ENCODE measurements at regions not wholly inside any gene's neighbourhood (a gene's known extent, or its start where the extent isn't known, plus 50 kb on each side); places are given as distances from the start of the nearest gene placed in this dataset.

DNA sequence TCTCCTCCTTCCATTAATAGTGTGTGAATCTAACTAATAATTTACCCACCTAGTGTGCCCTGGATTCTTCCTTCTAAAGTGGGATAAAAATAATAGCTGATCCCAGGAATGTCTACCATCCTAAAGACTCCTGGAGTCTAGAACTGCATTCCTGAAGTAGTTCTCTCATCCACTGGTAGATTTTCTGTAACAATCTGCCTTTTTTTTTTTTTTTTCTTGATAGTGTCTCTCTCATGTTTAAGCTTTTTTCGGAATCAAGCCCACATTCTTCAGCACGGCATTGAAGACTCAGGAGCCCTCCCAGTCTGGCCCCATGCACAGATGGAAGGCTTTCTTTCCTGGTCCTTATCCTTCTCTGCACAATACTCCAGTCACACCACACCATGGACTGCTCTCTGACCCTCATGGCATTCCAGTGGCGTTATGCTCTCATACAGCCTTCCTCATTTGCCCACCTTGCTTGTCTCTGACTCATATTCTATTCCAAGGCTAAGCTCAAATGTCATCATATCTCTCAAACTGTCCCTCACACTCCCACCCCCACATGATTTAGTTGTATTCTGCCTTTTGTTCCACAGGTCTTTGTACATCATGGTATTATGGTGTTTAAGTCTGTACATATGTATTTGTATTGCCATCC is 68.7 kb upstream of the FRY start:
- no peak for DNase-seq (ENCODE audit: low spot score)

DNA sequence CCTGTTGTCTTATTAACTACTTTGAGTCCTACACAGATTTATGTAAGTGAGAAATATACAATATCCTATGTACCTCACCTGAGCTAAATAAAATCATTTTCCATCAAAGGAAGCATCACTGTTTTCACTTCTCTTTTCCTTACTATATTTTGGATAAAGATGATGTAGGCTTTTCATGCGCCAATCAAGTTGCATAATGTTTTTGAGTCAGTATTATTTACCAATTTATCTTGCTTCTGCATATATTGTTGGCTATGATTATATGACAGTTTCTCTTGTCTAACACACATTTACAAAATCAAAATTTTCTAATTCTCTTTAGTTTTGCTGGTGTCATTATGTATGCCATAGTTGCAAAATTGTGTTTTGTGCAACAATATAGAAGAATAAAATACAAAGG is 67.9 kb upstream of the FRY start:
- no peak for DNase-seq (ENCODE audit: low spot score)

DNA sequence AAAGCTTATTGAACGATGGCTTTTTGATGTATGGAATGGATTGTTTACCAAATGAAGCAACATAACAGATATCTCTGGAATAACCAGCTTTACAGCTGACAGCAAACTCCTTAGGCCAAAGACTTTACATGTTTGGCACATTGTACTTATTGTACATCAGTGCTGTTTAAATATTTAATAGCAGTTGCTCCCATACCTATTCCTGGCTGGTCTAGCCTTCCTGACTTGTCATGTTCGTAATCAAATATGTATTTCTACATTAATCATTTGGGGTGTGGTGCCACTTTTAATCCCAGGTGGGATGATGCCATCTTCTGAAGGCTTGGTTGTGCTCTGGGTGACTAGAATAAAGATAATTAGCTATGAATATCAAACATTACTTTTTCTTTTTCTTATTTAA is 67.4 kb upstream of the FRY start:
- no peak for DNase-seq (ENCODE audit: low spot score)

DNA sequence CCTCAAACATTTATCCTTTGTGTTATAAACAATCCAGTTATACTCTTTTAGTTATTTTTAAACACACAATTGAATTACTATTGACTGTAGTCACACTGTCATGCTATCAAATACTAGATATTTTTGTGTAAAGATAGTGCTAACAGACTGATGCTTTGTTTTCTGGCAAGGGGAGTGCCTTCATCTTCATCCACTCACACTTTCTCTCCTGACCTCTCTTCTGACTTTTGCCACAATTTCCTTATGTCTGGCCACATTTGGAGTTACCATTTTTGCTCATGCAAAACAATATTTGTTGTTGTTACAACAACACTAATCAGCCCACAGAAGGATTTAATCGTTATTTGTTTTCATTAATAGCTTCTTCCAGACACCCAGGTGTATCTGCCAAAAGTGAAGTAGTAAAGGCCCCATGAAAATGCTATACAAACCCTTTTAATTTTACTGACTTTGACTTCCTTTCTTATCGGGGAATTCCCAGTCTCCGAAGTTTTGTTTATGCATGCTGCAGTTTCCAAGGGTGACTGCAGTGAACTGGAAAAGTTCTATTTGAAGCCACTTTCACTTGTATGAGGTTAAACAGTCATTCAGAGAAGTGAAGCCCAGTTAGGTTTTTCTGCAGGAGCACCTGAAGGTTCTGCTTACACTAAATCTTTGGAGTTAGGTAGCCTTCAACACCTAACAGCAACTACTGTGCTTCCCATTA is 66.1 kb upstream of the FRY start:
- no peak for DNase-seq (ENCODE audit: low spot score)

DNA sequence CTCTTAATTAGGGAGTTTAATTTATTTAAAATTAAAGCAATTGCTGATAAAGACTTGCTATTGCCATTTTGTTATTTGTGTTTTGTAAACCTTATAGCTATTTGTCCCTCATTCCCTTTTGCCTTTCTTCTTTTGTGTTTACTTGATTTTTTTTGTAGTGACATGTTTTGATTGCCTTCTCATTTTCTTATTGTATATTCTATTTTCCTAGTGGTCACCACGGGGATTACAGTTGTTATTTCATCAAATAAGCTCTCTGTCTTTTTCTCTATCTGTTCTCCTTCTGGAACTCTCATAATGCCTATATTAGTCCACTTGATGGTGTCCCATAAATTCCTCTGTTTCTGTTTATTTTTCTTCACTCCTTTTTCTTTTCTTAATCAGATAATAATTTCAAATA is 64.4 kb upstream of the FRY start:
- DNase-seq (ENCODE audit: low spot score): no peak

DNA sequence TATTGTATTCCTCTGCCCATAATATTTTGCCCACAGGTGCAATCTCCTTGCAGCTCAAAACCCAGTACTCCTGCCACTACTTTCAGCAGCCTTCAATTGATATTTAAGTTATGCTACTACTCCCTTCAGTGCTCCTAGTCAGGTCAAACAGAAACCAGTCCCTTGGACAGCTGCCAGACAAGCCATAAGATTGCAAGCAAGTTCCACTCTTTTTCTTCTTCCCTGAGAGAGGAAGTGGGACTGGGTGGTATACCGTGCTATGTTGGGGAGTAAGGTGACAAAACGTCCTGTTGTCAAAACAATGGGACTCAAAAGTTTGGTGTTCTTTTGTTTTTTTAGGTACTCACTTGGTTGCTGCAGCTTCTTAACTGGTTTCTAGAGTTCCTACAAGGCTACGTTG is 63.1 kb upstream of the FRY start:
- no peak for DNase-seq (ENCODE audit: low spot score)

DNA sequence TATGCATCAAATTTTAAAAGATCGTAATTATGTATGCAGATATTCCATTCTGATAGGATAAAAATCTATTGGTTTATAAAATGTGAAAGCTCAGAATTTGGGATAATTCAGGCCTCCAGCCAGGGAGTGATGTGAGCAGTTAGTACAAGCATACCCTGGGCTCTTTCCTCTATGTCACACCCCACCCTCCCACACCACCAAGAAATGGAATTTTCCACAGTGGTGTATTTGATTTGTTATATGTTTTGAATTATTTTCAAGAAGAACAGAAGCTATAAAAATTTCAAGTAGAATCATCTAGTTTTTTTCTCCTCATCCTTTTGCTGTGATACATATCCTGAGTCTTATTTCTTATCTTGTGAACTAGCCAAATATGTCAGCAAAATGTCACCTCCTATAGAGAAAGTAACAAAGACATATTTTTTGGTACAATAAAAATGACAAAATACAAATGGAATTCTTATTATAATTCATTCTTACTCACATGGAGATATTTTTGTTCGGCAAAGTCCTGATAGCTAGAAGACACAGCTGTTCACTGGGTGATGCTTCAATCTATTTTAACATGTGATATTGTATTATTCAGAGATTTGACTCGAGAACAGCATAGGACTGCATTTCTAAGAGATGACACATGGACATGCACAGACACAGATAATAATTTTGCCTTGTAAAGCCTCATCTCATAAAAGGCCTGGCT is 61.2 kb upstream of the FRY start:
- DNase-seq (ENCODE audit: low spot score): no peak

DNA sequence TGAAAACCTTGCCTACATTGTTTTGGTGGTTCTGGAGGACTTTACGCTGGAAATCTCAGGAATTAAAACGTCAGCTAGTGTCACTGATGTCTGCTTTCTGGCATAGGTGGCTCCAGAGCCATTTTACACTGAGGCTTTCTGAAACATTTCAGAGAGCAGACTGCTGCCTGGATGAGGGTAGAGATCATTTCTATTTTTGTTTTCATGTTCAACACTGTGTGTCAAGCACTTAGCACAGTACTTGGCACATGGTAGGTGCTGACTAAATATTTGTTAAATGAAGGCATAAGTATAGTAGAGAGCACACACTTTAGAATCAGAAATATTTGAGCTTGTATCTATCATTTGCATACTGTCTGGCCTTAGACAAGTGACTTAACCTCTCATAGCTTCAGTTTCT is 59.1 kb upstream of the FRY start:
- no peak for DNase-seq (ENCODE audit: low spot score)

DNA sequence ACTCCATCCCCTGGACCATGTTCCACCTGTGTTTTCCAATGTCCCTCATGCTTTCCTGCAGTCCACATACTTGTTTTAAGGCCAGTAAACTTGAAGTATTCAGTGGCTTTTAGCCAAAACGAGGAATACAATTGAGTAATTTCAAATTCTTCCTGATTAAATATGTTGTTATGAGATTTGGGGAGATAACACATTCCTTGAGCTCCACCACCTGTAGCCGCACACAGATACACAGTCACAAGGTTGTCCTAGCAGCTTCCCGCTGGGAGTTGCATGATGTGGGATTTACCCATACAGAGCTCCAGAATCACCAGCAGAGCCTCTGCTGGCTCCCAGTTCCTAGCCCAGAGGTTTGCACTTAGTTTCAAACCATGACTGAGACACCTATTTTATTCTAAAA is 53.6 kb upstream of the FRY start:
- DNase-seq (ENCODE audit: low spot score): no peak

DNA sequence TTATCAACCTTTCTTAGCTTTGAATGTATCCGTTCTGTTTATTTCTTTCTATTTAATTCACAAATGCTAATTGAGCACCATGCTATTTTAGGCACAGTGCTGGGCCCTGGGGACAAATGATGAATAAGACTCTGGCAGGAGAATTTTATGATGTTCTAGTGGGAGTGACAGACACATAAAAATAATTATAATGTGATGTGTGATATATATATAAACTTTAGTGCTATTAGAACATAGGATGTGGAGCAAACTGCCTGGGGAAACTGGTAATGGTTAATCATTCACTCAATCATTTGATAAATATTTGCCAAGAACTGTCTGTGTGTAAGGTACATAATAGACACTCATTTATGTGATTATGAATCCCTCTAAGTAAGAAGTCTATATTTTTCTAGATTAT is 50.7 kb upstream of the FRY start:
- no peak for DNase-seq (ENCODE audit: low spot score)

Measured in CD4-positive, alpha-beta T cell treated with Interleukin-6 at 100 ng/mL for 8 hours (primary cell).